GM23248 (cell line): ENCODE measurements at regions not wholly inside any gene's neighbourhood (a gene's known extent, or its start where the extent isn't known, plus 50 kb on each side); places are given as distances from the start of the nearest gene placed in this dataset.

Experiments
- EZH2 ChIP-seq: fragments of 200-600 bp; sonication (generic); IDR thresholded peaks from 2 replicates; pipeline ENCODE4 v1.6.1; 2018; ENCODE audit warnings: antibody characterized with exemption, mild to moderate bottlenecking; ENCODE audit not compliant: insufficient read depth, poor library complexity, severe bottlenecking
- EZH2phosphoT487 ChIP-seq: fragments of 200-600 bp; sonication (generic); IDR thresholded peaks from 2 replicates; pipeline ENCODE4 v1.6.1; 2018; ENCODE audit warnings: antibody characterized with exemption, moderate library complexity, mild to moderate bottlenecking, low read depth; ENCODE audit not compliant: insufficient read depth

- TF ChIP-seq EZH2phosphoT487 (no peak), EZH2 (no peak)
Observed at GRCh38 chr9:31744589-31744988, 639.9 kb upstream of the ACO1 start.
